GM19023 (cell line): ENCODE measurements at regions not wholly inside any gene's neighbourhood (a gene's known extent, or its start where the extent isn't known, plus 50 kb on each side); places are given as distances from the start of the nearest gene placed in this dataset.

Experiments used
- ATAC-seq: cut with Tn5 transposase; IDR thresholded peaks from one replicate; pipeline ENCODE4 v1.9.1; 2021; ENCODE audit warnings: mild to moderate bottlenecking, moderate library complexity; ENCODE audit not compliant: unreplicated experiment

DNA sequence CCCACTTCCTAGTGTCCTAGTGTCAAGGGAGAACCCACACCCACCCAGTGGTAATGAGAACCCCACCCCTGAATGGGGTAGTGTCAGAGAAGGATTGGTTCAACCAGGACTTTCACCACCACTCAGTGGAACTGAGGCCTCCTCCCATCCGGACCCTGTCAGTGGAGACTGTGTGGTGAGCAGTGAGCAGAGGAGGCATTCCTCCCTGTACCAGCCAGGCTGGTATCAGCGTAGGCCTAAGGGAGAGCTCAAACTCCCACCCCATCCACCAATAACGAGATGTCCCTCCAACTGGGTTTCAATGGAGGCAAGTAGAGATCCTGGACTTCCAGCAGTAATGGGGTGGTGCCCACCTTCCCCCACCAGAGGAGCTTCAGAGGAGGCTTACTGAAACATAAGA is 1171.4 kb downstream of the TBC1D22A start:
- no peak for ATAC-seq

GRCh38 chr22:47933226-47933625 is 1170.8 kb downstream of the TBC1D22A start:
- no peak for ATAC-seq

DNA sequence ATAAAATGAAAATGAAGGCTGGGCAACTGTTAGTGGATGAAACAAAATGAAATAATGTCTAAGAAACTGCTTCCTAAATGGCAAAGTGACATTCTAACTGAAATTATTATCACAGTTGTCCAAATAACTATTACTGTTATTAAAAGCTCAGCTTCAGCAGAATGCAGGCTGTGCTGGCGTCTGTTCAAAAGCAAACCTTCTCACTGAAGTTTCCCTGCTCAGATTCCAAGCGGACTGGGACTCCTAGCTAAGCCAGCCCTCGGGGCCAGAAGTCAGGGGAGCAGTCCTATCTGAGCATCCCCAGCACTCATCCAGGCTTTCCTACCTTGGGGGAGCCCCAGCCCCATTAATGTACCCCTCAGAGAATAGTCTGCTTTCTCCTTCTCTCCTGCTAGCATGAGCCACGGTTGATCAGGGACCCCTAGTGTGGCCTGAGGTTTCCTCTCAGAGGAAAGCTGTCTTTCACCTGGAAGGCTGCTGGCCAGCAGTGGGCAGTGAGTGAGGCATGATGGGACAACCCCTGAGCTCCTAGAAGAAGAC is 1167.3 kb downstream of the TBC1D22A start:
- no peak for ATAC-seq

- no peak for ATAC-seq
Observed at GRCh38 chr22:47929073-47929472, 1166.6 kb downstream of the TBC1D22A start.

DNA sequence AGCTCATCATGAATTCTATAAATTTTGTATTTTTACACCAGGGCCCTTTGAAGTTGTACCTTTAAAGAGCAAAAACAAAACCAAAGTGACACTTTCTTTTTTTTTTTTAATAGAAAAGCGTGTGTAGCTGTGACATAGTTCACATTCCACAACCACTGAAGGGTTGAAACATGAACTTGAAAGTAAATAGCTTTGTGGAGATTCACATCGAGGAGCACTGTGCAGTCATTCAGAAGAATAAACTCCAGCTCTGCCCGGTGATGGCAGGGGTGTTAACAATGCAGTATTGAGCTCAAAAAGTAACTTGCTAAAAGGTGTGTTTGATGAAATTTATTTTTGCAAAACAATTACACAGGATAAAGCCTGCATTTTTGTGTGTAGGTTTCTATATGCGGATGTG is 1166.2 kb downstream of the TBC1D22A start:
- ATAC-seq, result no peak

- no peak for ATAC-seq
Observed at GRCh38 chr22:47927648-47928210, 1165.3 kb downstream of the TBC1D22A start.

GRCh38 chr22:47923011-47923427 is 1160.6 kb downstream of the TBC1D22A start:
- ATAC-seq, result no peak

- ATAC-seq, result no peak
Observed at GRCh38 chr22:47921906-47922305, 1159.5 kb downstream of the TBC1D22A start.

- ATAC-seq, result no peak
Observed at GRCh38 chr22:47920380-47920959, 1158.0 kb downstream of the TBC1D22A start.

GRCh38 chr22:47919893-47920292 is 1157.4 kb downstream of the TBC1D22A start:
- no peak for ATAC-seq

- no peak for ATAC-seq
Observed at GRCh38 chr22:47919001-47919441, 1156.6 kb downstream of the TBC1D22A start.

DNA sequence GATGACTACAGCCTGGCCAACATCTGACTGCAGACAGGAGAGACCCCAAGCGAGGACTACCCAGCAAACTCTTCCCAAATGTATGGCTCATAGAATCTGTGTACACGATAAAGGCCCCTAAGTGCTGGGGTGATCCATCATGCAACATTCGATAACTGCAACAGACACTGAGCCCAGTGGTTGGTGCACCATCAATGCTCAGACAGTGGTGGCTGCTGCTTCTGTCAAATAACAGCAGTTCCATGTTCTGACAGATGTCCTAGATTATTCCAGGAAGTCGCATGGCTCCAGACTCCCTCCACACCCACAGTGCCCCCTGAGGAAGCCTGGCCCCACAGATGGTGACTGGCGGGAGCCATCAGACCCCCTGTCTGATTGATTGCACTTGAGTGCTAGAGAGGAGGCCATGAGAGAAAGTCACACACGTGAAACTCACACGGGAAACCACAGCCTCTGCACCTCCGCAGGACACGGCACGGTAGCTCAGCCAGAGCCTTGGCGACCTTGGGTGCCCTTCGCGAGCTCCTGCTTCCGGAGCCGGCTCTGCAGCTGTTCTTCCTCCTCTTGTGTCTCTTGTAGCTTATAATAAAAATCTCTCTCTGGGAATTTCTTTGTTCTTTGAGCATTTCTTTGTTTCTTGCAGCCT is 1155.9 kb downstream of the TBC1D22A start:
- ATAC-seq, result no peak

DNA sequence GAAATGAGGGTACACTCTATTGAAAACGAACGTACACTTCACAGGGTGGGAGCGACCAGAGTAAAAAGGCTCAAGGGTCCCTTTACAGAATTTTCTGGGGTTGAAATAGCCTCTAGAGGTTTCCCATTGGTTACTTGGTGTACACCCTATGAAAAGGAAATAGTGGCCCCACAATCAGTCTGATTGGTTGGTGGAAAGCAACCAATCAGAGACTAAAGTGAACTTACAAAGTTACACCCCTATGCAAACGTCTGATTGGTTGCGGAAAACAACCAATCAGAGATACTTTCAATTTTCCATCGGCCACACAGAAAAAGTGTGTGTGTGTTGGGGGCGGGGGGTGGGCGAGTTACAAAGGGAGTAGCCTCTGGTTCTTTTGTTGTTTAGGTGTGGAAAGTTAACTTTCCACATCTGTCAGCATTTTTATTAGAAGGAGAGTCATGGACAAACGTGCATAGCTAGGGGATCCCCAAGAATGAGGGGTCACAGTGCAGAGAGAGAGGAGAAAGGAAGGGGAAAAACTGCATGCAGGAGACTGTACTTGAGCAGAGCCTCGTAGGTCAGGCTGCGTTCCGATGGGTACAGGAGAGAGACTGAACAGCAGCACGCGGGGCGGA is 1152.1 kb downstream of the TBC1D22A start:
- no peak for ATAC-seq

GRCh38 chr22:47902646-47903180 is 1140.3 kb downstream of the TBC1D22A start:
- ATAC-seq, result no peak

GRCh38 chr22:47901911-47902310 is 1139.5 kb downstream of the TBC1D22A start:
- ATAC-seq, result no peak

- no peak for ATAC-seq
Observed at GRCh38 chr22:47899894-47900293, 1137.4 kb downstream of the TBC1D22A start.

DNA sequence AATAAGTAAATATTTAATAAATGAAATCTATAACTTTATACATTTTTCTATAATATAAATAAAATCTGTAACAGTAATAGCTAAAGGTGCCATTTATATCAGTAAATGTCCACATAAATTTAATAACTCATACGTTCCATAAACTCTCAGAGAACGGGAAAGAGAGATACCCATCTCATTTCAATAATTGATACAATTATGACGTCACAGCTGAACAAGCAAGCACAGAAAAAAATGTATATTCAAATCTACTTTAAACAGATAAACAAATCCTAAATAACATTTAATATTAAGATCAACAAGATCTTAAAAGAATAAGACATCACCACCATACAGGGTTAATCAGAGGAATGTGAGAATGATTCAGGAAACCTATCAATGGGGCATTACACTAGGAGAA is 1136.5 kb downstream of the TBC1D22A start:
- no peak for ATAC-seq

- no peak for ATAC-seq
Observed at GRCh38 chr22:47891609-47892008, 1129.2 kb downstream of the TBC1D22A start.

GRCh38 chr22:47888817-47889216 is 1126.4 kb downstream of the TBC1D22A start:
- no peak for ATAC-seq

- no peak for ATAC-seq
Observed at GRCh38 chr22:47884775-47885174, 1122.3 kb downstream of the TBC1D22A start.

DNA sequence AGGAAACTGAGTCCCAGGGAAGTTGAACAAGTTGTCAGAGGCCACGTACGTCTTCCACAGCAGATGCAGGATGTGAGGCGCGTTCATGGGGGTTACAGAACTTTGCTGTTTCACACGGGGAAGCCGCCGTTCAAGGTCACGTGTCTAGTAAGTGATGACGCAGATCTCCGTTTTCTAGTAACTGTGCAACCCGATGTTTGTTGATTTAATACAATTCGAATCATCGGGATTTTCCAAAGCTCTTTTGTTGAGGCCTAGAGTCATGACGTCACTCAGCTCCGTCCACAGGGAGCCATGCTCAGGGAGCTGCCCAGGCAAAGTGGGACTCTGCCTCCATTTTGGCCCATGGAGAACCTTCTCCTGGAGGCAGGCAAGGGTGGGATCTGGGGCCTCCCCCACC is 1121.8 kb downstream of the TBC1D22A start:
- ATAC-seq, result no peak
